ENCODE measurements at regions not wholly inside any gene's neighbourhood (a gene's known extent, or its start where the extent isn't known, plus 50 kb on each side); places are given as distances from the start of the nearest gene placed in this dataset.

DNA sequence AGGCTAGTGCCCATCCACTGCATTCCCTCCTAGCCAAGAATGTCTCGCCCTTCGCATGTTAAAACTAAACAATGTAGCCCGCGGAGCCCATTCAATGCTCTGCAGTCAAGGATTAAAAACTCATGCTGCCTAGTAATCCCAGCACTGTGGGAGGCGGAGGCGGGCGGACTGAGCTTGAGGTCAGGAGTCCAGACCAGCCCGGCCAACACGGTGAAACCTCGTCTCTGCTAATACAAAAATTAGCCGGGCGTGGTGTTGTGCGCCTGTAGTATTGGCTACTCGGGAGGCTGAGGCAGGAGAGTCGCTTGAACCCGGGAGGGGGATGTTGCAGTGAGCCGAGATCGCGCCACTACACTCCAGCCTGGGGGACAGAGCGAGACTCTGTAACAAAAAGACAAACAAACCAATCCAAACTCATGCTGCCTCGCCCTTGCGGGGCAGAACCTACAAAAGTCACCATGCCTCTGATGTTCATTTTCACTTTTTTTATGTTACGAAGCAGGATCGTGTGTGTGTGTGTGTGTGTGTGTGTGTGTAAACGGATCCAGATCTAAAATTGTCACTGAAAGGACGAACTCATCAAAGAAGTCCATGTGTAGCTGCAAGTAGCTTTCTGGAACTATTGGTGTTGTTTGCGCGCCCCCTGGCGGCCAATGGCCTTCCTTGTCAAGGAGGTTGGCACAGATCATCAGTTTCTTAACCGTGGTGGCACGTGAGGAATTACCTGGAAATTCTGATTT is 54.8 kb upstream of the SPESP1 start (continued):
- TF ChIP-seq ATF1 (CRISPR knock-in tag; IDR thresholded peaks at IDR 0.05): no peak
- no peak for TF ChIP-seq GTF2I (CRISPR knock-in tag; conservative IDR thresholded peaks at IDR 0.05)
- no peak for TF ChIP-seq ZNF138 (CRISPR knock-in tag; conservative IDR thresholded peaks at IDR 0.05)
- TF ChIP-seq, protein P1, sequence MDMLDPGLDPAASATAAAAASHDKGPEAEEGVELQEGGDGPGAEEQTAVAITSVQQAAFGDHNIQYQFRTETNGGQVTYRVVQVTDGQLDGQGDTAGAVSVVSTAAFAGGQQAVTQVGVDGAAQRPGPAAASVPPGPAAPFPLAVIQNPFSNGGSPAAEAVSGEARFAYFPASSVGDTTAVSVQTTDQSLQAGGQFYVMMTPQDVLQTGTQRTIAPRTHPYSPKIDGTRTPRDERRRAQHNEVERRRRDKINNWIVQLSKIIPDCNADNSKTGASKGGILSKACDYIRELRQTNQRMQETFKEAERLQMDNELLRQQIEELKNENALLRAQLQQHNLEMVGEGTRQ (CRISPR knock-in tag; IDR thresholded peaks at IDR 0.05): peak; percentile 53
- TF ChIP-seq, protein P2, sequence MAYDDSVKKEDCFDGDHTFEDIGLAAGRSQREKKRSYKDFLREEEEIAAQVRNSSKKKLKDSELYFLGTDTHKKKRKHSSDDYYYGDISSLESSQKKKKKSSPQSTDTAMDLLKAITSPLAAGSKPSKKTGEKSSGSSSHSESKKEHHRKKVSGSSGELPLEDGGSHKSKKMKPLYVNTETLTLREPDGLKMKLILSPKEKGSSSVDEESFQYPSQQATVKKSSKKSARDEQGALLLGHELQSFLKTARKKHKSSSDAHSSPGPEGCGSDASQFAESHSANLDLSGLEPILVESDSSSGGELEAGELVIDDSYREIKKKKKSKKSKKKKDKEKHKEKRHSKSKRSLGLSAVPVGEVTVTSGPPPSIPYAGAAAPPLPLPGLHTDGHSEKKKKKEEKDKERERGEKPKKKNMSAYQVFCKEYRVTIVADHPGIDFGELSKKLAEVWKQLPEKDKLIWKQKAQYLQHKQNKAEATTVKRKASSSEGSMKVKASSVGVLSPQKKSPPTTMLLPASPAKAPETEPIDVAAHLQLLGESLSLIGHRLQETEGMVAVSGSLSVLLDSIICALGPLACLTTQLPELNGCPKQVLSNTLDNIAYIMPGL (CRISPR knock-in tag; IDR thresholded peaks at IDR 0.05): 0 out of 2 replicates have a peak, but pooled peaks have one; percentile 9

GRCh38 chr15:68877626-68878025 is 52.7 kb upstream of the SPESP1 start:
- peaks cover 19% of the 10 kb centered on the region for H3K27me3 Mint-ChIP-seq (ENCODE audit: low read depth)
- ChIA-PET POLR2A (no interaction called here), CTCF (interaction anchor here (1.2 to 3.2 kb wide), 2 partner anchors 324 to 328 kb away, joined by 4 to 27 read pairs; no protein-coding TSS in a partner anchor)
- H3K36me3 Mint-ChIP-seq: no peaks in the 10 kb centered on the region
- ATAC-seq (no peak), DNase-seq (ENCODE audit: low spot score) (no peak)
- no peak for TF ChIP-seq EMX1 (CRISPR knock-in tag; IDR thresholded peaks at IDR 0.05)
- no peak for TF ChIP-seq ARID4B (CRISPR knock-in tag; IDR thresholded peaks at IDR 0.05; ENCODE audit: borderline replicate concordance)
- no peak for TF ChIP-seq ATF3 (CRISPR knock-in tag; conservative IDR thresholded peaks at IDR 0.05)
- no peak for TF ChIP-seq TEAD1 (CRISPR knock-in tag; IDR thresholded peaks at IDR 0.05)
- TF ChIP-seq, protein P3, sequence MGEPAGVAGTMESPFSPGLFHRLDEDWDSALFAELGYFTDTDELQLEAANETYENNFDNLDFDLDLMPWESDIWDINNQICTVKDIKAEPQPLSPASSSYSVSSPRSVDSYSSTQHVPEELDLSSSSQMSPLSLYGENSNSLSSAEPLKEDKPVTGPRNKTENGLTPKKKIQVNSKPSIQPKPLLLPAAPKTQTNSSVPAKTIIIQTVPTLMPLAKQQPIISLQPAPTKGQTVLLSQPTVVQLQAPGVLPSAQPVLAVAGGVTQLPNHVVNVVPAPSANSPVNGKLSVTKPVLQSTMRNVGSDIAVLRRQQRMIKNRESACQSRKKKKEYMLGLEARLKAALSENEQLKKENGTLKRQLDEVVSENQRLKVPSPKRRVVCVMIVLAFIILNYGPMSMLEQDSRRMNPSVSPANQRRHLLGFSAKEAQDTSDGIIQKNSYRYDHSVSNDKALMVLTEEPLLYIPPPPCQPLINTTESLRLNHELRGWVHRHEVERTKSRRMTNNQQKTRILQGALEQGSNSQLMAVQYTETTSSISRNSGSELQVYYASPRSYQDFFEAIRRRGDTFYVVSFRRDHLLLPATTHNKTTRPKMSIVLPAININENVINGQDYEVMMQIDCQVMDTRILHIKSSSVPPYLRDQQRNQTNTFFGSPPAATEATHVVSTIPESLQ (CRISPR knock-in tag; IDR thresholded peaks at IDR 0.05): no peak
- TF ChIP-seq SP1 (CRISPR knock-in tag; conservative IDR thresholded peaks at IDR 0.05): no peak
- TF ChIP-seq, protein P4, sequence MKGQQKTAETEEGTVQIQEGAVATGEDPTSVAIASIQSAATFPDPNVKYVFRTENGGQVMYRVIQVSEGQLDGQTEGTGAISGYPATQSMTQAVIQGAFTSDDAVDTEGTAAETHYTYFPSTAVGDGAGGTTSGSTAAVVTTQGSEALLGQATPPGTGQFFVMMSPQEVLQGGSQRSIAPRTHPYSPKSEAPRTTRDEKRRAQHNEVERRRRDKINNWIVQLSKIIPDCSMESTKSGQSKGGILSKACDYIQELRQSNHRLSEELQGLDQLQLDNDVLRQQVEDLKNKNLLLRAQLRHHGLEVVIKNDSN (CRISPR knock-in tag; IDR thresholded peaks at IDR 0.05): no peak
- TF ChIP-seq IRF1 (CRISPR knock-in tag; IDR thresholded peaks at IDR 0.05): no peak
- no peak for TF ChIP-seq ZNF138 (CRISPR knock-in tag; conservative IDR thresholded peaks at IDR 0.05)
- no peak for TF ChIP-seq NR1H2 (CRISPR knock-in tag; IDR thresholded peaks at IDR 0.05)
- TF ChIP-seq MYBL2 (CRISPR knock-in tag; IDR thresholded peaks at IDR 0.05): no peak
- H3K4me1 Mint-ChIP-seq: peaks cover 9% of the 10 kb centered on the region
- no peak overlapping the region for H3K4me3 Mint-ChIP-seq
- H3K27ac Mint-ChIP-seq: no peak overlapping the region
- H3K9me3 Mint-ChIP-seq: no peaks in the 10 kb centered on the region
